Activated CD4-positive, CD25-positive, alpha-beta regulatory T cell treated with anti-CD3 and anti-CD28 coated beads, Interleukin-2, amount 50 U/mL, for 72 hours (primary cell): ENCODE measurements at regions not wholly inside any gene's neighbourhood (a gene's known extent, or its start where the extent isn't known, plus 50 kb on each side); places are given as distances from the start of the nearest gene placed in this dataset.

Experiments
- DNase-seq: peaks from one replicate; pipeline ENCODE4 v3.0.0; 2021

GRCh38 chr1:101730559-101730958 lies 266.2 kb downstream of the OLFM3 start:
- no peak for DNase-seq

- no peak for DNase-seq
Observed at GRCh38 chr1:101732261-101732660, 264.5 kb downstream of the OLFM3 start.

GRCh38 chr1:101733340-101733739 lies 263.4 kb downstream of the OLFM3 start:
- DNase-seq: no peak

- DNase-seq: no peak
Observed at GRCh38 chr1:101738475-101738874, 258.3 kb downstream of the OLFM3 start.

GRCh38 chr1:101739146-101739545 lies 257.6 kb downstream of the OLFM3 start:
- no peak for DNase-seq

- DNase-seq: no peak
Observed at GRCh38 chr1:101739826-101740330, 256.8 kb downstream of the OLFM3 start.

GRCh38 chr1:101741910-101742309 lies 254.8 kb downstream of the OLFM3 start:
- no peak for DNase-seq

- no peak for DNase-seq
Observed at GRCh38 chr1:101742509-101742908, 254.2 kb downstream of the OLFM3 start.

- DNase-seq: no peak
Observed at GRCh38 chr1:101745551-101746270, 251.0 kb downstream of the OLFM3 start.

- DNase-seq: no peak
Observed at GRCh38 chr1:101748077-101748476, 248.6 kb downstream of the OLFM3 start.
